Left lung (tissue), 4 donors: ENCODE measurements at regions not wholly inside any gene's neighbourhood (a gene's known extent, or its start where the extent isn't known, plus 50 kb on each side); places are given as distances from the start of the nearest gene placed in this dataset.
A peak's percentile ranks its signal among the peaks of the same experiment; 100 is the strongest.

Experiments used
- ATAC-seq: fragments of 200-7000 bp; cut with Tn5 transposase; one replicate; pipeline ENCODE4 v1.9.1; 2020; ENCODE audit warnings: moderate library complexity
- DNase-seq, 4 donors: peaks; one replicate each; pipeline ENCODE4 v3.0.0-alpha.2; 2013 to 2020
- H3K27ac ChIP-seq, 2 donors: fragments of 200-600 bp; sonication (generic) in 1 of 2; one replicate each; pipeline versions ENCODE4 v1.5.0 to v1.8.0; 2020 to 2021
- H3K27me3 ChIP-seq, 2 donors: fragments of 200-600 bp; sonication (generic) in 1 of 2; one replicate each; pipeline versions ENCODE4 v1.5.0 to v1.8.0; 2020 to 2021
- H3K36me3 ChIP-seq, 2 donors: fragments of 200-600 bp; sonication (generic) in 1 of 2; one replicate each; pipeline versions ENCODE4 v1.5.0 to v1.8.0; 2020 to 2021
- H3K4me1 ChIP-seq, 2 donors: fragments of 200-600 bp; one replicate each; pipeline ENCODE4 v1.8.0; 2021
- H3K4me3 ChIP-seq, 2 donors: fragments of 200-600 bp; sonication (generic) in 1 of 2; one replicate each; pipeline versions ENCODE4 v1.5.0 to v1.8.0; 2020 to 2021; ENCODE audit warnings: mild to moderate bottlenecking in 1 of 2
- H3K9me3 ChIP-seq, 2 donors: fragments of 200-600 bp; sonication (generic) in 1 of 2; one replicate each; pipeline versions ENCODE4 v1.5.0 to v1.8.0; 2020 to 2021
- CTCF ChIP-seq, 2 donors: fragments of 200-600 bp; sonication (generic) in 1 of 2; IDR thresholded peaks; one replicate each; pipeline versions ENCODE4 v1.5.0 to v1.8.0; 2021; ENCODE audit warnings: antibody characterized with exemption in 2 of 2
- intact Hi-C, 2 donors: fragments of 100-400 bp; cut with DNase I; formaldehyde crosslinking; loops; one replicate each; pipeline versions ENCODE4 v1.11.2 to v1.14.2; 2022
- donor health status: DM: no; HTN: yes; CAD: no.
- donor health status: DM: no; HTN: no; CAD: no.

GRCh38 chrX:124540474-124540873 lies 194.1 kb downstream of the SH2D1A start:
- TF ChIP-seq CTCF (IDR thresholded peaks at IDR 0.05), result no peak
- no peak overlapping the region for H3K27ac ChIP-seq
- no peak for ATAC-seq

GRCh38 chrX:124548571-124548970 lies 202.2 kb downstream of the SH2D1A start:
- intact Hi-C loops, result no loop called here
- DNase-seq (no peak), ATAC-seq (peak; percentile 25)
- H3K9me3 ChIP-seq, result no peaks in the 10 kb centered on the region
- H3K27me3 ChIP-seq, result no peaks in the 10 kb centered on the region
- H3K27ac ChIP-seq, result no peak overlapping the region
- H3K36me3 ChIP-seq, result no peaks in the 10 kb centered on the region
- TF ChIP-seq CTCF (IDR thresholded peaks at IDR 0.05), result no peak
- H3K4me3 ChIP-seq, result no peak overlapping the region
- no peaks in the 10 kb centered on the region for H3K4me1 ChIP-seq

More at GRCh38 chrX:124540474-124540873, 194.1 kb downstream of the SH2D1A start:
- Histone ChIP-seq H3K27me3 (no peaks in the 10 kb centered on the region), H3K36me3 (no peaks in the 10 kb centered on the region), H3K9me3 (no peaks in the 10 kb centered on the region), H3K4me1 (no peaks in the 10 kb centered on the region), H3K4me3 (no peak overlapping the region)
- intact Hi-C loops, result no loop called here
- DNase-seq, result no peak

GRCh38 chrX:124555036-124555595 lies 208.8 kb downstream of the SH2D1A start:
- Histone ChIP-seq H3K4me1 (no peaks in the 10 kb centered on the region), H3K9me3 (no peaks in the 10 kb centered on the region), H3K4me3 (no peak overlapping the region), H3K36me3 (no peaks in the 10 kb centered on the region), H3K27me3 (no peaks in the 10 kb centered on the region), H3K27ac (no peak overlapping the region)
- DNase-seq, result no peak
- no peak for TF ChIP-seq CTCF (IDR thresholded peaks at IDR 0.05)
- no peak for ATAC-seq
- intact Hi-C loops, result no loop called here

GRCh38 chrX:124557976-124558375 lies 211.6 kb downstream of the SH2D1A start:
- no peaks in the 10 kb centered on the region for H3K36me3 ChIP-seq
- intact Hi-C loops, result no loop called here
- H3K27me3 ChIP-seq, result no peaks in the 10 kb centered on the region
- TF ChIP-seq CTCF (IDR thresholded peaks at IDR 0.05), result no peak
- ATAC-seq, result no peak
- H3K4me3 ChIP-seq, result no peak overlapping the region
- no peaks in the 10 kb centered on the region for H3K9me3 ChIP-seq
- H3K4me1 ChIP-seq, result no peaks in the 10 kb centered on the region
- no peak overlapping the region for H3K27ac ChIP-seq
- no peak for DNase-seq

- no peaks in the 10 kb centered on the region for H3K9me3 ChIP-seq
- no peak for DNase-seq
- H3K4me3 ChIP-seq, result no peak overlapping the region
- ATAC-seq, result no peak
- H3K27me3 ChIP-seq, result peaks cover 0 to 3% of the 10 kb centered on the region in 2 donors
- H3K4me1 ChIP-seq, result no peaks in the 10 kb centered on the region
- intact Hi-C loops, result no loop called here
- no peaks in the 10 kb centered on the region for H3K36me3 ChIP-seq
- TF ChIP-seq CTCF (IDR thresholded peaks at IDR 0.05), result no peak
- H3K27ac ChIP-seq, result no peak overlapping the region
These were observed 227.1 kb downstream of the SH2D1A start for GRCh38 chrX:124573468-124573867.
